ENCODE measurements at regions not wholly inside any gene's neighbourhood (a gene's known extent, or its start where the extent isn't known, plus 50 kb on each side); places are given as distances from the start of the nearest gene placed in this dataset.
A peak's percentile ranks its signal among the peaks of the same experiment; 100 is the strongest.

DNA sequence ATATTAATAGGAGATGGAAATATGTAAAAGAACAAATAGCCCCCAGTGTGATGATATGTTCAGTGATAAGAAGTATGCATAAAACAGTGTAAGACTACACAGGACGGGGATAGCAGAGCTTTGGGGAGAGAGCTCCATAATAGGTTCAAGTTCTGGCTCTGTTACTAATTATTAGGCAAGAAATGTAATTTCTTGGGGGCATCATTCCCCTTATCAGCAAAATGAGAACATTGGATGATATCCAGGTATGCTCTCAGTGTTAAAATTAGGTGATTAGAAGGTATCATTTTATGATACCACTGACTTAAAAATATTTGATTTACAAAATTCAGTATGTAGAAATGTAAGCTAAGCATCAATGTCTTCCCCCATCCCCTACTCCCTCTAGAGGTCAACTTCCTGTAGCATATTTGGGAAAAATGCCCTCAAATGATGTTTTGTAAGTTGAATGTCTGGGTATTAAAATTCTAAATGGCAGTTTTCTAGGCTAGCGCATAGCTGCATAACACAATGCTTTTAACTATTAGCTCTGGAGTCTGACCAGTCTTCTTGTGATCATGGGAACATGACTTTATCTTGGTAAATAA, 585.7 kb upstream of the CAMK1G start:
- Histone ChIP-seq H3K36me3 (no peaks in the 10 kb centered on the region), H3K4me3 (no peak overlapping the region), H3K9me3 (no peaks in the 10 kb centered on the region), H3K27ac (no peak overlapping the region), H3K27me3 (replicated peaks; ENCODE audit: insufficient read depth) (no peaks in the 10 kb centered on the region), H3K4me1 (ENCODE audit: control insufficient read depth in 1 of 2, low read depth in 2 of 2) (no peaks in the 10 kb centered on the region)
- no peak for ATAC-seq (ENCODE audit: insufficient number of reproducible peaks, low FRiP score, low read depth)
- TF ChIP-seq, protein P1, sequence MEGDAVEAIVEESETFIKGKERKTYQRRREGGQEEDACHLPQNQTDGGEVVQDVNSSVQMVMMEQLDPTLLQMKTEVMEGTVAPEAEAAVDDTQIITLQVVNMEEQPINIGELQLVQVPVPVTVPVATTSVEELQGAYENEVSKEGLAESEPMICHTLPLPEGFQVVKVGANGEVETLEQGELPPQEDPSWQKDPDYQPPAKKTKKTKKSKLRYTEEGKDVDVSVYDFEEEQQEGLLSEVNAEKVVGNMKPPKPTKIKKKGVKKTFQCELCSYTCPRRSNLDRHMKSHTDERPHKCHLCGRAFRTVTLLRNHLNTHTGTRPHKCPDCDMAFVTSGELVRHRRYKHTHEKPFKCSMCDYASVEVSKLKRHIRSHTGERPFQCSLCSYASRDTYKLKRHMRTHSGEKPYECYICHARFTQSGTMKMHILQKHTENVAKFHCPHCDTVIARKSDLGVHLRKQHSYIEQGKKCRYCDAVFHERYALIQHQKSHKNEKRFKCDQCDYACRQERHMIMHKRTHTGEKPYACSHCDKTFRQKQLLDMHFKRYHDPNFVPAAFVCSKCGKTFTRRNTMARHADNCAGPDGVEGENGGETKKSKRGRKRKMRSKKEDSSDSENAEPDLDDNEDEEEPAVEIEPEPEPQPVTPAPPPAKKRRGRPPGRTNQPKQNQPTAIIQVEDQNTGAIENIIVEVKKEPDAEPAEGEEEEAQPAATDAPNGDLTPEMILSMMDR (IDR thresholded peaks at IDR 0.05) = peak; percentile 10
- no peak for DNase-seq (ENCODE audit: low spot score)

DNA sequence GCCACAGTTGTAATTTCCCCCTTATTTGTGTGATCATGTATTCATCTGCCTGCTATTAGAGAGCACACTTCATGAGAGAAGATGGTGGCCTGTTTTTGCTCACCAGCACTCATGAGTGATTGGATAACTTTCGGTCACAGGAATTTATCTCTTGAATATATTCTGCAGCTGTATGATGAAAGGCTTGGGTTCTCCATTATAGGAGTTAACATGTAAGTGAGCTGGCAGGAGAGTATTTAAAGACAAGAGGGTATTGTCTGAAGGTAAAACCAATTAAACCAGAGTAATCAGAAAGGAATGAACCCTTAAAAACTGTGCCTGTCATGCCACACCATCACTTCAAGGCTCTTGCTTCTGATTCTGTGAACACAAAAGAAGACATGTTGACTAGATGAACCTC, 574.9 kb upstream of the CAMK1G start:
- ATAC-seq (ENCODE audit: insufficient number of reproducible peaks, low FRiP score, low read depth) (no peak), DNase-seq (ENCODE audit: low spot score) (no peak)
- no peak overlapping the region for H3K27ac ChIP-seq
- no peaks in the 10 kb centered on the region for H3K36me3 ChIP-seq
- TF ChIP-seq, protein P1 (IDR thresholded peaks at IDR 0.05) = no peak
- no peaks in the 10 kb centered on the region for H3K4me1 ChIP-seq (ENCODE audit: control insufficient read depth in 1 of 2, low read depth in 2 of 2)
- H3K4me3 ChIP-seq = no peak overlapping the region
- H3K27me3 ChIP-seq (replicated peaks; ENCODE audit: insufficient read depth) = no peaks in the 10 kb centered on the region
- no peaks in the 10 kb centered on the region for H3K9me3 ChIP-seq

DNA sequence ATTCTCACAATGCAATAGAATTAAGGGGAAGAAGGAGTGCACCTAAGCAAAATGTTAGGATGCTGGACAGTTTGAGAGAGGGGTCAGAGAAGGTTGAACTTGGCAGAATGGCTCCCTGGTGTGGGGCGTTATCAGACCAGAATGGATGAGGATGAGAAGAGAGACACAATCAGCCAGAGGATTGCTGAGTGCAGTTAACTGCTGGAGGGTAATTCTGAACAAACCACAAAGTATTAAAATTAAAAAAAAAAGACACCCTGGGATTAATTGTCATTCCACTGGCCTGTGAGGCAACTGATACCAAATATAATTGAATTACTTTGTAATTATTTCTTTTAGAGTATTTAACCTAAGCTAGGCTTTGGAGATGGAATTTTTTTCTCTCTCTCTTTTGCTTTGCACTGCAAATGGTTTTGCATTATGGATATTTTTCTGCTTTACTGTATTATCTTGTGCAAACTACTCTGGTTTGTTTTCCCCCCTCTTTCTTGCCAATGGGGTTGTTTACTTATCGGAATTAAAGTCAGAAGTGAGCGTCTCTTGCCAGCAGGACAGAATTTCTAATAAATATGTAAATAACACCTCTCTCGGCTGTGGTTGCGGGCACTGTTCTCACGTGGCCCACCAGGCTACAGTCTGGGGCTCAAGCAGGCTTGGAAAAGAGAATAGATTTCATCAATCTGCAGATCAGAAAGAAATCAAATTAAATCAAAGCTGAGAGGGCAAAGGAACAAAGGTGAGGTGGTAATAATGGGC, 572.9 kb upstream of the CAMK1G start:
- TF ChIP-seq, protein P1 (IDR thresholded peaks at IDR 0.05) = no peak
- DNase-seq (ENCODE audit: low spot score) (no peak), ATAC-seq (ENCODE audit: insufficient number of reproducible peaks, low FRiP score, low read depth) (no peak)
- H3K4me3 ChIP-seq = no peak overlapping the region
- H3K27ac ChIP-seq = no peak overlapping the region
- no peaks in the 10 kb centered on the region for H3K9me3 ChIP-seq
- H3K27me3 ChIP-seq (replicated peaks; ENCODE audit: insufficient read depth) = no peaks in the 10 kb centered on the region
- H3K36me3 ChIP-seq = no peaks in the 10 kb centered on the region
- no peaks in the 10 kb centered on the region for H3K4me1 ChIP-seq (ENCODE audit: control insufficient read depth in 1 of 2, low read depth in 2 of 2)

DNA sequence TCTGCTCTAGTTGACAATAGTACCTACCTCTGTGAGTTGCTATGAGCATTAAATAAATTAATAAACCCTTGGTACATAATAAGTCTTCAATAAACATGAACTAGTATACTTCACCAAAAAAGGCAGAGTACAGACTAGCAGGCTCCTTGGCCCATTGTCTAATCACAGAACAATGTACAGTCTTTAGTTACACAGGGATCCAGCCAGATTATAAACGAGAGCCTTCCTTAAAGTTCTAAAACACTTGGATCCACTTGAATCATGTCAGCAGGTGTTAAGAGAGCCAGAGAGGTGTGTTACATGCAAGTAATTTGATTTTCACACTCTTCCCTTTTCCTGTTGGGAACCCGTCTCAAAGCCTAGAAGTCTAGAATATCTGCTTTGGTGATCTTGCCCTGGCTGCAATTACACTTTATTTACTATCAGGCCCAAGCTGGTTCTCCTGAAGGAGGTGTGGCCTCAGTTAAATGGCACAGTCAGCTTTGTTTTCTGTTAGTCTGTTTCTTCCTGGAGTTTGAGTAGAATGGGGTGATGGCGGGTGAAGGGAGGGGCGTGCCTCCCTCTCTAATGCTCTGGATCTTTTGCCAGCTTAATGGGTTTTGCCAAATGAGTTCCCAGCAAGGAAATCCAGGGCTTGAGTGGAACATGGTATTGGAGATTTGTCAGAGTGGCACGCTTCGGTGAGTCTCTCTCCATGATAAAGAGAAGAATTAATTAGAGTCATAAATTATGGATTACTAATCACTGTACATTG, 570.9 kb upstream of the CAMK1G start:
- Histone ChIP-seq H3K27me3 (replicated peaks; ENCODE audit: insufficient read depth) (no peaks in the 10 kb centered on the region), H3K27ac (no peak overlapping the region), H3K4me3 (no peak overlapping the region), H3K9me3 (no peaks in the 10 kb centered on the region), H3K4me1 (ENCODE audit: control insufficient read depth in 1 of 2, low read depth in 2 of 2) (no peaks in the 10 kb centered on the region), H3K36me3 (no peaks in the 10 kb centered on the region)
- TF ChIP-seq, protein P1 (IDR thresholded peaks at IDR 0.05) = no peak
- ATAC-seq (ENCODE audit: insufficient number of reproducible peaks, low FRiP score, low read depth) = no peak
- DNase-seq (ENCODE audit: low spot score) = no peak

DNA sequence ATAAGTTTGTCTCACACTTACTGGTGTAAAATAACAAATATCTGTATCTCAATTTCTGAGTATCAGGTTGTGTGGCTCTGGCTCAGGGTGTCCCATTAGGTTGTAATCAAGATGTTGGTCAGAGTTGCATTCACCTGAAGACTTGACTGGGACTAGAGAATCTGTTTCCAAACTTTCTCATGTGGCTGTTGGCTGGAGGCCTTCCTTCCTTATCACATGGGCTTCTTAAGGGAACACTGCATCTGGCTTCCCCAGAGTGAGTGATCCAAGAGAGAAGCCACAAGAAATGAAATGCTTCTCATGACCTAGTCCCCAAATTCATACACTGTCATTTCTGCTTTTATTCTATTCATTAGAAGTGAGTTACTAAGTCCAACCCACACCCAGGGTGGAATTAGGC, 568.4 kb upstream of the CAMK1G start:
- Histone ChIP-seq H3K27ac (no peak overlapping the region), H3K27me3 (replicated peaks; ENCODE audit: insufficient read depth) (no peaks in the 10 kb centered on the region), H3K4me1 (ENCODE audit: control insufficient read depth in 1 of 2, low read depth in 2 of 2) (no peaks in the 10 kb centered on the region), H3K36me3 (no peaks in the 10 kb centered on the region), H3K4me3 (no peak overlapping the region), H3K9me3 (no peaks in the 10 kb centered on the region)
- no peak for DNase-seq (ENCODE audit: low spot score)
- no peak for ATAC-seq (ENCODE audit: insufficient number of reproducible peaks, low FRiP score, low read depth)
- TF ChIP-seq, protein P1 (IDR thresholded peaks at IDR 0.05) = no peak

Data from thoracic aorta (tissue), 2 donors.